HFFc6 (cell line): ENCODE measurements at regions not wholly inside any gene's neighbourhood (a gene's known extent, or its start where the extent isn't known, plus 50 kb on each side); places are given as distances from the start of the nearest gene placed in this dataset.

Experiments
- DNase-seq: peaks from one replicate; pipeline ENCODE4 v3.0.0-alpha.2; 2018
- H3K27ac Mint-ChIP-seq: 2 replicates; pipeline ENCODE4 v1.8.0; 2020; ENCODE audit warnings: mild to moderate bottlenecking, mixed read lengths
- H3K27me3 Mint-ChIP-seq: 2 replicates; pipeline ENCODE4 v1.8.0; 2021; ENCODE audit warnings: mild to moderate bottlenecking, moderate library complexity, mixed read lengths; ENCODE audit not compliant: insufficient read depth
- H3K36me3 Mint-ChIP-seq: 2 replicates; pipeline ENCODE4 v1.8.0; 2021; ENCODE audit warnings: low read depth, mixed read lengths
- H3K4me1 Mint-ChIP-seq: 2 replicates; pipeline ENCODE4 v1.8.0; 2020; ENCODE audit warnings: low read depth, mixed read lengths
- H3K4me3 Mint-ChIP-seq: 2 replicates; pipeline ENCODE4 v1.8.0; 2020; ENCODE audit warnings: mild to moderate bottlenecking, moderate library complexity, mixed read lengths
- H3K9me3 Mint-ChIP-seq: 2 replicates; pipeline ENCODE4 v1.8.0; 2020; ENCODE audit warnings: mild to moderate bottlenecking, mixed read lengths
- CTCF ChIP-seq: fragments of 200-600 bp; sonication (generic); IDR thresholded peaks from 2 replicates; pipeline ENCODE4 v1.5.0; 2021; ENCODE audit warnings: antibody characterized with exemption, mild to moderate bottlenecking

GRCh38 chr1:96995351-96995750 lies 273.8 kb downstream of the PTBP2 start:
- peak; percentile 35 for DNase-seq
- TF ChIP-seq CTCF: no peak
- Mint-ChIP-seq H3K4me3 (no peak overlapping the region), H3K27me3 (no peaks in the 10 kb centered on the region), H3K9me3 (no peaks in the 10 kb centered on the region), H3K36me3 (no peaks in the 10 kb centered on the region), H3K4me1 (peaks cover 62% of the 10 kb centered on the region), H3K27ac (no peak overlapping the region)

GRCh38 chr1:96996001-96996400 lies 274.4 kb downstream of the PTBP2 start:
- no peak overlapping the region for H3K4me3 Mint-ChIP-seq
- H3K36me3 Mint-ChIP-seq: no peaks in the 10 kb centered on the region
- no peaks in the 10 kb centered on the region for H3K9me3 Mint-ChIP-seq
- no peaks in the 10 kb centered on the region for H3K27me3 Mint-ChIP-seq
- no peak for DNase-seq
- H3K27ac Mint-ChIP-seq: no peak overlapping the region
- H3K4me1 Mint-ChIP-seq: peaks cover 62% of the 10 kb centered on the region
- no peak for TF ChIP-seq CTCF

DNA sequence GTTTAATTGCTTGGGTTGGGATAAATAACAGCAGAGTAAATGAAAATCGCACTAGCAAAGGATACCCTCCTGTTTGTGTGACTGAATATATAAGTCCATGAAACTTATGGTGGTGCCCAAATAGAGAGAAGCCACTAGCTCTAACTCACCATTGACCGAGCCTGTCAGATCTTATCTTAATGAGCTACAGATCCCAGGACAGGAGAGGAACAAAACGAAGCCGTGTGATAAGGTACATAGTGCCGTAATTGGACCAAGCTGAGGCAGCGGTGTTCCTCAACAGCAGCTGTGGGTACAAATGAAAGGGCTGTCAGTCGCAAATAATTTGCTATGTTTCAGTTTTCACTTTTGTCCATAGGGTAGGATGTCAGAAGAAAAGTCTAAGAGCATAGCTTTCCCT lies 276.1 kb downstream of the PTBP2 start:
- no peaks in the 10 kb centered on the region for H3K9me3 Mint-ChIP-seq
- H3K4me1 Mint-ChIP-seq: peaks cover 58% of the 10 kb centered on the region
- H3K27ac Mint-ChIP-seq: no peak overlapping the region
- H3K4me3 Mint-ChIP-seq: no peak overlapping the region
- no peaks in the 10 kb centered on the region for H3K36me3 Mint-ChIP-seq
- TF ChIP-seq CTCF: no peak
- H3K27me3 Mint-ChIP-seq: no peaks in the 10 kb centered on the region
- DNase-seq: no peak

DNA sequence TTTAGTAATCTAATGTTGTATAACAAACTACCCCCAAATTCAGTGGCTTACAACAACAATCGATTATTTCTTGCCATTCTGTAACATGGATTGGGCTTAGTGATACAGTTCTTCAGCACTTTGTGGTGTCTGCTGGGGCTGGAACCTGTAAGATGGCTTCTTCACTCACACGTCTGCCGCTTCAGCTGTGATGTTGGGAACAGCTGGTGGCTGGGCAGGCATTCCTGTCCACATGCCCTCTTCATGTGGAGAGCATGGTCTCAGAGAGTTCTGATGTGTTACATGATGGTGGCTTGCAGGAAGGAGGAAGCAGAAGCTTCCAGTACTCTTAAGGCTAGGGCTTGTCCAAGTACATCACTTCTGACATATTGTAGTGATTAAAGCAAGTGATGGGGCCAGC lies 276.9 kb downstream of the PTBP2 start:
- DNase-seq: no peak
- no peaks in the 10 kb centered on the region for H3K36me3 Mint-ChIP-seq
- no peaks in the 10 kb centered on the region for H3K9me3 Mint-ChIP-seq
- no peak overlapping the region for H3K4me3 Mint-ChIP-seq
- TF ChIP-seq CTCF: no peak
- H3K27ac Mint-ChIP-seq: peak overlapping the region; percentile 20; the same call in 1 of the 2 replicates
- H3K27me3 Mint-ChIP-seq: peaks cover 2% of the 10 kb centered on the region; the same call in 1 of the 2 replicates
- H3K4me1 Mint-ChIP-seq: peaks cover 58% of the 10 kb centered on the region

DNA sequence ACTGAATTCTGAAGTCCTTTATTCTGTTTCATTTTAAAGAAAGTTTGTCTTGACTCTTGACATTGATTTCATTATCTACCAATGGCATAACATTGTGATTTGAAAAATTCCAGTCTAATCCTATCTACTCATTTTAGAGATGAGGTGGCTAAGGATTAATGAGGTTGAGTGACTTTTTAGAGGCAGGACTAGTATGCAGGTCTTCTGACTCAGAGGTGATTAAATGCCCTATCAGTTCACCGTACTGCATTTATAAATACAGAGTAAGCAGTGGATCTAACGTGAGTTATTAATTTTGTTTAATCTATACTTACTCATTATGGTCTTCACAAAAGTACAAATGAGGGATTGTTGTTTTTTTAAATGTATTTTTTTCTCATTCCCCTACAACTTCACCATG lies 277.6 kb downstream of the PTBP2 start:
- no peak for TF ChIP-seq CTCF
- Mint-ChIP-seq H3K4me3 (no peak overlapping the region), H3K27ac (peak overlapping the region; percentile 20; the same call in 1 of the 2 replicates), H3K4me1 (peaks cover 59% of the 10 kb centered on the region), H3K36me3 (no peaks in the 10 kb centered on the region), H3K9me3 (no peaks in the 10 kb centered on the region), H3K27me3 (peaks cover 2% of the 10 kb centered on the region; the same call in 1 of the 2 replicates)
- peak; percentile 28 for DNase-seq

DNA sequence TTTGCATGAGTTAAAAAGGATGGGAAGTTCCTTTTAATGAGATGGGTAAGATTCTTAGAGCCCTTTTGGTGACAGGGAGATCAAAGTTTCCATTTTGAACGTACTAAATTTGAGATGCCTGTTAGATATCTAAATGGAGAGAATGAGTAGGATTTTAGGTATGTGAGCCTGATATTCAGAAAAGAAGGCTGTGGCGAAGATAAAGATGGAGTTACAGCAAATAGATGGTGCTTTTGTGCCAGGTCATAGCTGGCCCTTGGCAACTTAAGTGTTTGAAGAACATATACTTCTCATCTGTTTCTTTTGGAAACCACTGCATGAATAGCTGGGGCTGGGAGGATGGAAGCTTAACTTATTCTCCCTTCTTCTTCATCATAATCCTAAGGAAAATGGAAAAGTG lies 282.5 kb downstream of the PTBP2 start:
- H3K27ac Mint-ChIP-seq: peak overlapping the region; percentile 13
- peak; percentile 7 for DNase-seq
- peaks cover 53% of the 10 kb centered on the region for H3K4me1 Mint-ChIP-seq
- no peaks in the 10 kb centered on the region for H3K36me3 Mint-ChIP-seq
- H3K9me3 Mint-ChIP-seq: no peaks in the 10 kb centered on the region
- no peak for TF ChIP-seq CTCF
- peaks cover 2% of the 10 kb centered on the region; the same call in 1 of the 2 replicates for H3K27me3 Mint-ChIP-seq
- no peak overlapping the region for H3K4me3 Mint-ChIP-seq
